ENCODE measurements at regions not wholly inside any gene's neighbourhood (a gene's known extent, or its start where the extent isn't known, plus 50 kb on each side); places are given as distances from the start of the nearest gene placed in this dataset.

DNA sequence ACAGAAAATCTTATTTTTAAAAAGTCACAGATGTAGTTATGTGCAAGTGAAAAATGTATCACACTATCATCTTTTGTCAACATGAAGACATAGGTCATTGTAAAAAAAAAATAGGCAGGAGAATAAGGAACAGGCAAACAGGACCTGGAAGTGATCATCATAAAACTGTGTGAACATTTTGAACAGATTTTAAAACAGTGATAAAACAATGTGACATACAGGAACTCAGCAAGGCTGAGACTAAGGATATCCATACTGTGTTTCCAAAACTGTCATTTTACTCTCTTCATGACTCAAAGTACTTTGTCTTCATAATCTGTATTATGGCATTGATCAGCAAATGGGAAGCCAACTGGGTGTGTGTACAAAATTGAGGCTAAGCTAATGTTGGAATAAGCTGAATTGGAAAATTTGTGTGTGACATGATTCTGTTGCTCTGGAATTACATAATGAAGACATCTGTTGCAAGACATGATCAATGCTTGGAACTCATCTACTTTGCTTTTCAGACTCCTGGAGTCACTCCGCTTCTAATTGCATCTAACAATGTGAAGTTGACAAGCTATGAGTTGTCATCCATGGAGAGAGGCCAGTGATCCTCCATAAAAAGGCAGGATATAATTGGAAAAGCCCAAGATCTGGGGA lies 978.7 kb upstream of the NUDT12 start:
- Histone ChIP-seq H3K4me3 (no peak overlapping the region), H3K27ac (no peak overlapping the region), H3K79me2 (no peaks in the 10 kb centered on the region), H3K4me2 (no peak overlapping the region), H3K9me3 (ENCODE audit: low read depth) (no peaks in the 10 kb centered on the region), H3K4me1 (ENCODE audit: insufficient read depth) (peaks cover 10% of the 10 kb centered on the region), H3K9me2 (replicated peaks; ENCODE audit: insufficient read depth) (no peaks in the 10 kb centered on the region), H4K20me1 (ENCODE audit: insufficient read depth, poor library complexity, severe bottlenecking) (no peaks in the 10 kb centered on the region), H3K36me3 (replicated peaks; ENCODE audit: insufficient read depth, low read depth) (no peaks in the 10 kb centered on the region), H3K27me3 (no peaks in the 10 kb centered on the region), H2AFZ (no peak overlapping the region)
- TF ChIP-seq, protein P1, sequence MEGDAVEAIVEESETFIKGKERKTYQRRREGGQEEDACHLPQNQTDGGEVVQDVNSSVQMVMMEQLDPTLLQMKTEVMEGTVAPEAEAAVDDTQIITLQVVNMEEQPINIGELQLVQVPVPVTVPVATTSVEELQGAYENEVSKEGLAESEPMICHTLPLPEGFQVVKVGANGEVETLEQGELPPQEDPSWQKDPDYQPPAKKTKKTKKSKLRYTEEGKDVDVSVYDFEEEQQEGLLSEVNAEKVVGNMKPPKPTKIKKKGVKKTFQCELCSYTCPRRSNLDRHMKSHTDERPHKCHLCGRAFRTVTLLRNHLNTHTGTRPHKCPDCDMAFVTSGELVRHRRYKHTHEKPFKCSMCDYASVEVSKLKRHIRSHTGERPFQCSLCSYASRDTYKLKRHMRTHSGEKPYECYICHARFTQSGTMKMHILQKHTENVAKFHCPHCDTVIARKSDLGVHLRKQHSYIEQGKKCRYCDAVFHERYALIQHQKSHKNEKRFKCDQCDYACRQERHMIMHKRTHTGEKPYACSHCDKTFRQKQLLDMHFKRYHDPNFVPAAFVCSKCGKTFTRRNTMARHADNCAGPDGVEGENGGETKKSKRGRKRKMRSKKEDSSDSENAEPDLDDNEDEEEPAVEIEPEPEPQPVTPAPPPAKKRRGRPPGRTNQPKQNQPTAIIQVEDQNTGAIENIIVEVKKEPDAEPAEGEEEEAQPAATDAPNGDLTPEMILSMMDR (IDR thresholded peaks at IDR 0.05; ENCODE audit: poor library complexity) = no peak
- WGBS (ENCODE audit: low lambda C conversion rate, missing lambda C conversion rate) = 69% methylated on average over 1 of the region's 1 CpG
- DNase-seq (ENCODE audit: low spot score) = no peak

DNA sequence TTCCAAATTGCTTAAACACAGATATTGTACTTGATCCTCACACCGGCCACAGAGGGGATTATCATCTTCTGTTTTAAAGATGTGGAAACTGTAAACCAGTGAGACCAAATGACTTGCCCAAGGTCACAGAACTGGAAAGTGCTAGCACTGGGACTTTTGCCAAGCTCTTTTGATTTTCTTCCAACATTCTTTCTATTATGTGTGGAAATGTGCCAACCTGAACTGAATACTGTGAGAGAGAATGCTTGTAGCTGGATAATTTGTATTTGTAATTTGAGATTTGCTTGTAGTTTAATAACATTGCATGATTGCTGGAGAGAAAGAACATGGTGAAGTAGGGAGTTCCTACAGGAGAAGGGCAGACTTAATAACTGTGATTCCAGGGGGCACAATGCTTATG lies 977.9 kb upstream of the NUDT12 start:
- Histone ChIP-seq H3K36me3 (replicated peaks; ENCODE audit: insufficient read depth, low read depth) (no peaks in the 10 kb centered on the region), H3K4me3 (no peak overlapping the region), H3K4me1 (ENCODE audit: insufficient read depth) (peaks cover 10% of the 10 kb centered on the region), H2AFZ (no peak overlapping the region), H3K79me2 (no peaks in the 10 kb centered on the region), H3K27ac (no peak overlapping the region), H3K27me3 (no peaks in the 10 kb centered on the region), H3K4me2 (no peak overlapping the region), H3K9me2 (replicated peaks; ENCODE audit: insufficient read depth) (no peaks in the 10 kb centered on the region), H3K9me3 (ENCODE audit: low read depth) (no peaks in the 10 kb centered on the region), H4K20me1 (ENCODE audit: insufficient read depth, poor library complexity, severe bottlenecking) (no peaks in the 10 kb centered on the region)
- TF ChIP-seq EZH2phosphoT487 (IDR thresholded peaks at IDR 0.05; ENCODE audit: low read depth, severe bottlenecking, unreplicated experiment) = no peak
- TF ChIP-seq, protein P1 (IDR thresholded peaks at IDR 0.05; ENCODE audit: poor library complexity) = no peak
- no peak for TF ChIP-seq EZH2 (IDR thresholded peaks at IDR 0.05; ENCODE audit: borderline replicate concordance)
- peak; percentile 36 for DNase-seq (ENCODE audit: low spot score)
- 0% methylated on average over 1 of the region's 1 CpG for WGBS (ENCODE audit: low lambda C conversion rate, missing lambda C conversion rate)

DNA sequence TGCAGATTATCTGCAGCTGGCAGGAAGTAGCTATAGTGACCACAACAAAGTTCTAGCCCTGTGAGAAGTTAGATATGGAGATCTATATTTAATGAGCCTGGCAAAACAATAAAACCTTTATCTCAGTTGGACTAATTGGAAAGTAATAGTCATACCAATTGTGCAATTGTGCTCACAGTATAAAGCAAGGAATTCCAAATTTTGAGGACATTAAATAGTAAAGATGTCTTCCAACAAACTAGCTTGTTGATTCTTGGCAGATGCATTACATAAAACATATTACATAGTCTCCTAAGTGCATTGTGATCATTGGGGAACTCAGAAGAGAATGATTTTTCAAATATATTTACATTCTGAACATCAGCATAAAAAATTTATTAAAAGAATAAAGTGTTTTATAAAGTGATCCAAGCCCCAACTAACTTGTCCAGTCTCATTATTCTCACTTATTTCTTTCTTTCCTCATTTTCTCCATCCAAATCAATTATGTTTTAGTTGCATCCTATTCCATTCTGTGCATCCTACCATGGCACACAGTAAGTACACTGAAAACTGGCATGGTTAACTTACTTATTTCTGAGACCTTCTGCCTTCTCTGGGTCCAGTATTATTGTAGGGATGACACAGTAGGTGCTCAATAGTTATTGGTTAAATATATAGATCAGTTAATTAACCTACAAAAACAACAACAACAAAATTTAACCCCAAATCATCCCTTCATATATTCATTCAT lies 977.2 kb upstream of the NUDT12 start:
- Histone ChIP-seq H3K27ac (no peak overlapping the region), H3K9me3 (ENCODE audit: low read depth) (no peaks in the 10 kb centered on the region), H3K4me3 (no peak overlapping the region), H3K4me2 (no peak overlapping the region), H3K27me3 (no peaks in the 10 kb centered on the region), H4K20me1 (ENCODE audit: insufficient read depth, poor library complexity, severe bottlenecking) (no peaks in the 10 kb centered on the region), H3K79me2 (no peaks in the 10 kb centered on the region), H2AFZ (no peak overlapping the region), H3K4me1 (ENCODE audit: insufficient read depth) (peaks cover 10% of the 10 kb centered on the region), H3K36me3 (replicated peaks; ENCODE audit: insufficient read depth, low read depth) (no peaks in the 10 kb centered on the region), H3K9me2 (replicated peaks; ENCODE audit: insufficient read depth) (no peaks in the 10 kb centered on the region)
- TF ChIP-seq, protein P1 (IDR thresholded peaks at IDR 0.05; ENCODE audit: poor library complexity) = no peak
- TF ChIP-seq EZH2phosphoT487 (IDR thresholded peaks at IDR 0.05; ENCODE audit: low read depth, severe bottlenecking, unreplicated experiment) (no peak), EZH2 (IDR thresholded peaks at IDR 0.05; ENCODE audit: borderline replicate concordance) (no peak)
- no peak for DNase-seq (ENCODE audit: low spot score)
